LNCaP clone FGC (cell line): ENCODE measurements at regions not wholly inside any gene's neighbourhood (a gene's known extent, or its start where the extent isn't known, plus 50 kb on each side); places are given as distances from the start of the nearest gene placed in this dataset.

Experiments
- DNase-seq: peaks from one replicate; pipeline ENCODE4 v3.0.0-alpha.2; 2011; ENCODE audit warnings: low read depth
- H3K4me3 ChIP-seq: 2 replicates; pipeline ENCODE4 v1.5.1; 2011; ENCODE audit warnings: mild to moderate bottlenecking, low read depth, low read length, control low read depth
- TF ChIP-seq, protein P1 (sequence below): IDR thresholded peaks from 2 replicates; pipeline ENCODE4 v1.5.1; 2012; ENCODE audit warnings: mild to moderate bottlenecking; ENCODE audit not compliant: control insufficient read depth, insufficient read depth; ENCODE audit errors: extremely low read depth

GRCh38 chr3:153096731-153097131, 65.3 kb upstream of the RAP2B start:
- DNase-seq: no peak
- TF ChIP-seq, protein P1, sequence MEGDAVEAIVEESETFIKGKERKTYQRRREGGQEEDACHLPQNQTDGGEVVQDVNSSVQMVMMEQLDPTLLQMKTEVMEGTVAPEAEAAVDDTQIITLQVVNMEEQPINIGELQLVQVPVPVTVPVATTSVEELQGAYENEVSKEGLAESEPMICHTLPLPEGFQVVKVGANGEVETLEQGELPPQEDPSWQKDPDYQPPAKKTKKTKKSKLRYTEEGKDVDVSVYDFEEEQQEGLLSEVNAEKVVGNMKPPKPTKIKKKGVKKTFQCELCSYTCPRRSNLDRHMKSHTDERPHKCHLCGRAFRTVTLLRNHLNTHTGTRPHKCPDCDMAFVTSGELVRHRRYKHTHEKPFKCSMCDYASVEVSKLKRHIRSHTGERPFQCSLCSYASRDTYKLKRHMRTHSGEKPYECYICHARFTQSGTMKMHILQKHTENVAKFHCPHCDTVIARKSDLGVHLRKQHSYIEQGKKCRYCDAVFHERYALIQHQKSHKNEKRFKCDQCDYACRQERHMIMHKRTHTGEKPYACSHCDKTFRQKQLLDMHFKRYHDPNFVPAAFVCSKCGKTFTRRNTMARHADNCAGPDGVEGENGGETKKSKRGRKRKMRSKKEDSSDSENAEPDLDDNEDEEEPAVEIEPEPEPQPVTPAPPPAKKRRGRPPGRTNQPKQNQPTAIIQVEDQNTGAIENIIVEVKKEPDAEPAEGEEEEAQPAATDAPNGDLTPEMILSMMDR: no peak
- H3K4me3 ChIP-seq: no peak overlapping the region

DNA sequence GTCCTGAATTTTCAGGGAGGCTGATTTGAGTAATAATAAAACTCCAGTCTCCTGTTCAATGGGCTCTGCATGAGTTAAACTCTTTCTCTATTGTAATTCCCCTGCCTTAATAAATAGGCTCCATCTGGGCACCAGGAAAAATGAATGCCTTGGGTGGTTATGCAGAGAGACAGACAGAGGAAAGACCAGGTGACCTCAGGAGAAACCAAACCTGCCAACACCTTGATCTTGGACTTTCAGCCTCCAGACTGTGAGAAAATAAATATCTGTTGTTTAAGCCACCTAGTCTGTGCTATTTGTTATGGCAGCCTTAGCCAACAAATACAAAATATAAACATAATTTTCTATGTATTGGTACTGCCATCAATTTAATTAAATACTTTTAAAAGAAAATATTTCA, 64.8 kb upstream of the RAP2B start:
- DNase-seq: no peak
- H3K4me3 ChIP-seq: no peak overlapping the region
- TF ChIP-seq, protein P1: no peak

DNA sequence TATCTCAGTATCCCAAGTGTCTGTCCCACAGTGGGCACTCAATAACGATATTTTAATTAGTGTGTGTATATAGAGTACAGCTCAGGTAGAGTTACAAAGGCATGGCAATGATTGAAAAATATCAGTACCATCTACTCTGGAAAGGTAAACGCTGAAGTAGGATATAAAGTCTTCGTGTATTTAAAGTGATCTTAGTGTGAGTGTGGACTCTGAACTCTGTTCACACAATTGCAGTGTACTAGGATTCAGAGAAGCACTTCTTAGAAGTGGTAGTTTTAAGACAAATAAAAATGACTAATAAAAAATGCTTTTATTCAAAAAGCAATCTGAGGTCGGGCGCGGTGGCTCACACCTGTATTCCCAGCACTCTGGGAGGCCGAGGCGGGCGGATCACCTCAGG, 62.9 kb upstream of the RAP2B start:
- no peak overlapping the region for H3K4me3 ChIP-seq
- TF ChIP-seq, protein P1: no peak
- no peak for DNase-seq

DNA sequence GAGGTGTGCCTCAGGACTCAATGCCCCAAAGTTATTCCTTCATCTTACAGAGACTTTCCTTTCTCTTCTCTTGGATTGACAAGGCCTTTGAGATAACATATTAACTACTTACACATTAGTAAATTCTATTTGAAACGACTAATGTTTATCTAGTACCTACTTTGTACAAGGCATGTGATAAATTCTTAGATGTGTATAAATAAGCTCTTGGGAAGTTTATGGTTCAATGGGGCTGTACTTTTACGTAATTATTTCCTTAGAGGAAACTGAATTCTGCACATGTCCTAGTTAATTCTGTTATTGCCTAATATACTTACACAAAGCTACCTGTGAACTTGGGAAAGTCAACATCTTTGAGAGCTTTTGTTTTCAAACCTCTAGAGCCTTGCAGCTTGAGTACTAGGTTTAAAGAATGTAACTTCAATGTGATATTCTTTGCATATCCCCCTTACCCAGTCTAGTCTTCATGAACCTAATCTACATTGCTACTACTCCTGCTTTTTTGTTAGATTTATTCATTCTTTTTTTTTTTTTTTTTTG, 58.5 kb upstream of the RAP2B start:
- no peak for DNase-seq
- no peak overlapping the region for H3K4me3 ChIP-seq
- TF ChIP-seq, protein P1: no peak

GRCh38 chr3:153110041-153110440, 52.0 kb upstream of the RAP2B start:
- TF ChIP-seq, protein P1: no peak
- DNase-seq: no peak

DNA sequence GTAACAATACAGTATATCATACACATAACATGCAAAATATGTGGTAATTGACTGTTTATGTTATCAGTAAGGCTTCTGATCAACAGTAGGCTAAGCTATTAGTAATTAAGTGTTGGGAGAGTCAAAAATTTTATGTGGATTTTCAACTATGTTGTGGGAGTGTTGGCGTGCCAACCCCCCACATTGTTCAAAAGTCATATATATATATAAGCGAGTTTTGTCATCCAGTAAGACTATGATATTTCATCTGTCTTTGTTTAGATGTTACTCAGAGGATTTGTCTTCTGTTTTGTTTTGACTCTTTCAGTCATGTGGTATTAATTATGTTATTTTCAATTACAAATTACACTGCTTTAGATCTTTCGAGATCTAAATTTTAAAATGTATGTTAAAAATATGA, 51.0 kb upstream of the RAP2B start:
- TF ChIP-seq, protein P1: no peak
- H3K4me3 ChIP-seq: no peak overlapping the region
- DNase-seq: no peak

More at GRCh38 chr3:153110041-153110440, 52.0 kb upstream of the RAP2B start:
- no peak overlapping the region for H3K4me3 ChIP-seq
